H1 (cell line): ENCODE measurements at regions not wholly inside any gene's neighbourhood (a gene's known extent, or its start where the extent isn't known, plus 50 kb on each side); places are given as distances from the start of the nearest gene placed in this dataset.

ENCODE experiments used
- CTCF ChIA-PET: fragments of 300-600 bp; sonication (Branson Sonifier 250); formaldehyde crosslinking; loops from one replicate; lab custom pipeline; 2021; ENCODE audit not compliant: partially characterized antibody; lab: Charles Lee
- POLR2A ChIA-PET: fragments of 300-600 bp; sonication (Branson Sonifier 250); formaldehyde crosslinking; loops from one replicate; lab custom pipeline; 2021; ENCODE audit warnings: inconsistent platforms; ENCODE audit not compliant: partially characterized antibody; lab: Charles Lee
- DNase-seq, 2 experiments: peaks; one replicate each; pipeline versions ENCODE4 v3.0.0 to v3.0.0-alpha.2; 2010 to 2022; ENCODE audit warnings: low spot score in 2 of 2, low read depth in 1 of 2, mixed read lengths in 1 of 2
- FAIRE-seq: peaks from 2 replicates; lab custom pipeline; 2011; peaks lifted over from hg19 to GRCh38; lab: Jason Lieb, UNC
- H2AFZ ChIP-seq: 2 replicates; pipeline ENCODE4 v1.8.1; 2012; ENCODE audit warnings: low read length, inconsistent platforms
- H2AK5ac ChIP-seq: 2 replicates; pipeline ENCODE4 v1.6.1; 2013; ENCODE audit warnings: low read depth, low read length
- H2BK120ac ChIP-seq: replicated peaks from 2 replicates; pipeline ENCODE3; 2013; ENCODE audit warnings: low read depth, low read length, inconsistent platforms
- H2BK12ac ChIP-seq: 2 replicates; pipeline ENCODE4 v1.6.1; 2013; ENCODE audit warnings: low read depth, low read length
- H2BK15ac ChIP-seq: 2 replicates; pipeline ENCODE4 v1.6.1; 2013; ENCODE audit warnings: low read length
- H2BK20ac ChIP-seq: 2 replicates; pipeline ENCODE4 v1.6.1; 2013; ENCODE audit warnings: low read length
- H2BK5ac ChIP-seq: 2 replicates; pipeline ENCODE4 v1.6.1; 2013; ENCODE audit warnings: low read depth, low read length
- H3K14ac ChIP-seq: 2 replicates; pipeline ENCODE4 v1.6.1; 2013; ENCODE audit warnings: inconsistent platforms; ENCODE audit not compliant: insufficient read length
- H3K18ac ChIP-seq: 2 replicates; pipeline ENCODE4 v1.6.1; 2013; ENCODE audit warnings: low read length; ENCODE audit errors: extremely low read depth
- H3K23ac ChIP-seq: 2 replicates; pipeline ENCODE4 v1.6.1; 2013; ENCODE audit warnings: inconsistent platforms; ENCODE audit not compliant: insufficient read length
- H3K23me2 ChIP-seq: 2 replicates; pipeline ENCODE4 v1.6.1; 2013; ENCODE audit warnings: low read depth, low read length
- H3K27ac ChIP-seq: 2 replicates; pipeline ENCODE4 v1.6.1; 2011; ENCODE audit warnings: low read depth, low read length, inconsistent platforms
- H3K27me3 ChIP-seq, 4 experiments: replicated peaks in 1 of 4; 1 replicate in 1 of 4; 2 replicates in 3 of 4; pipeline versions ENCODE4 v1.6.1 to v1.8.1; 2011 to 2013; ENCODE audit warnings: low read length in 3 of 4, mild to moderate bottlenecking in 3 of 4, inconsistent platforms in 2 of 4, mixed read lengths in 2 of 4, moderate library complexity in 1 of 4; ENCODE audit not compliant: control insufficient read depth in 3 of 4, insufficient read depth in 3 of 4; ENCODE audit errors: extremely low read depth in 1 of 4
- H3K36me3 ChIP-seq, 4 experiments: 2 replicates each; pipeline versions ENCODE4 v1.6.1 to v1.8.1; 2011 to 2013; ENCODE audit warnings: mild to moderate bottlenecking in 4 of 4, low read length in 3 of 4, moderate library complexity in 2 of 4, control low read depth in 1 of 4, inconsistent platforms in 1 of 4; ENCODE audit not compliant: insufficient read depth in 4 of 4, control insufficient read depth in 2 of 4
- H3K4ac ChIP-seq: replicated peaks from 2 replicates; pipeline ENCODE3; 2013; ENCODE audit warnings: low read length, low read depth, mixed read lengths, inconsistent platforms; ENCODE audit not compliant: insufficient read length
- H3K4me1 ChIP-seq, 4 experiments: replicated peaks in 1 of 4; 1 replicate in 1 of 4; 2 replicates in 3 of 4; pipeline versions ENCODE4 v1.6.1 to v1.8.1; 2011 to 2013; ENCODE audit warnings: low read length in 3 of 4, inconsistent platforms in 2 of 4, mixed read lengths in 1 of 4; ENCODE audit not compliant: insufficient read depth in 4 of 4, control insufficient read depth in 3 of 4
- H3K4me2 ChIP-seq, 2 experiments: 2 replicates each; pipeline versions ENCODE4 v1.6.1 to v1.8.1; 2011 to 2013; ENCODE audit warnings: low read depth in 2 of 2, low read length in 2 of 2, control low read depth in 1 of 2, inconsistent platforms in 1 of 2, mild to moderate bottlenecking in 1 of 2; ENCODE audit not compliant: insufficient read depth in 1 of 2
- H3K4me3 ChIP-seq, 4 experiments: fragments of 200-600, 300-600 bp in 1 of 4; sonication (generic), shearing (Covaris generic), sonication (Bioruptor Twin) in 1 of 4; 2 replicates each; pipeline versions ENCODE4 v1.5.1 to v1.8.1; 2011 to 2016; ENCODE audit warnings: low read length in 4 of 4, low read depth in 3 of 4, control low read depth in 2 of 4, inconsistent platforms in 2 of 4, mild to moderate bottlenecking in 2 of 4, mixed read lengths in 1 of 4, moderate library complexity in 1 of 4; ENCODE audit not compliant: insufficient read depth in 2 of 4; ENCODE audit errors: extremely low read depth in 1 of 4
- H3K56ac ChIP-seq: replicated peaks from 2 replicates; pipeline ENCODE3; 2013; ENCODE audit warnings: low read depth, mild to moderate bottlenecking, mixed read lengths, low read length, inconsistent platforms; ENCODE audit not compliant: insufficient read length
- H3K79me1 ChIP-seq: 2 replicates; pipeline ENCODE4 v1.6.1; 2013; ENCODE audit warnings: low read depth, low read length, control low read depth
- H3K79me2 ChIP-seq, 2 experiments: 2 replicates each; pipeline versions ENCODE4 v1.6.1 to v1.8.1; 2012 to 2013; ENCODE audit warnings: low read length in 2 of 2, mild to moderate bottlenecking in 2 of 2, inconsistent platforms in 1 of 2; ENCODE audit not compliant: insufficient read depth in 2 of 2, control insufficient read depth in 1 of 2
- H3K9ac ChIP-seq, 4 experiments: replicated peaks in 1 of 4; 1 replicate in 1 of 4; 2 replicates in 3 of 4; pipeline versions ENCODE4 v1.6.1 to v1.8.1; 2011 to 2013; ENCODE audit warnings: low read depth in 3 of 4, low read length in 3 of 4, control low read depth in 2 of 4, mild to moderate bottlenecking in 2 of 4, moderate library complexity in 2 of 4, inconsistent platforms in 1 of 4; ENCODE audit errors: extremely low read depth in 1 of 4
- H3K9me3 ChIP-seq, 2 experiments: 2 replicates each; pipeline versions ENCODE4 v1.6.1 to v1.8.1; 2012 to 2013; ENCODE audit warnings: mild to moderate bottlenecking in 2 of 2, moderate library complexity in 2 of 2, control low read depth in 1 of 2, inconsistent platforms in 1 of 2, low read depth in 1 of 2, low read length in 1 of 2, mixed read lengths in 1 of 2; ENCODE audit not compliant: insufficient read depth in 2 of 2
- H4K20me1 ChIP-seq, 2 experiments: replicated peaks in 1 of 2; 2 replicates each; pipeline versions ENCODE3 to v1.8.1; 2011 to 2013; ENCODE audit warnings: inconsistent platforms in 2 of 2, low read length in 2 of 2, mild to moderate bottlenecking in 1 of 2; ENCODE audit not compliant: insufficient read depth in 2 of 2, control insufficient read depth in 1 of 2
- H4K5ac ChIP-seq: 2 replicates; pipeline ENCODE4 v1.6.1; 2013; ENCODE audit warnings: low read length, low read depth, mixed read lengths, inconsistent platforms; ENCODE audit not compliant: insufficient read length
- H4K8ac ChIP-seq: 2 replicates; pipeline ENCODE4 v1.8.0; 2013; ENCODE audit warnings: mild to moderate bottlenecking, moderate library complexity, low read length, inconsistent platforms; ENCODE audit not compliant: insufficient read depth; ENCODE audit errors: extremely low read depth
- H4K91ac ChIP-seq: replicated peaks from 2 replicates; pipeline ENCODE3; 2013; ENCODE audit warnings: low read length, mixed read lengths, inconsistent platforms; ENCODE audit not compliant: insufficient read length
- ATF3 ChIP-seq: IDR thresholded peaks from 2 replicates; pipeline ENCODE4 v1.6.1; 2011; ENCODE audit warnings: low read depth, mild to moderate bottlenecking, low read length; ENCODE audit not compliant: insufficient read depth
- CHD1 ChIP-seq: IDR thresholded peaks from 2 replicates; pipeline ENCODE4 v1.6.1; 2012; ENCODE audit warnings: low read depth, low read length, improper control_type of control experiment
- CHD2 ChIP-seq: IDR thresholded peaks from 2 replicates; pipeline ENCODE4 v1.6.1; 2012; ENCODE audit warnings: low read length, improper control_type of control experiment
- EGR1 ChIP-seq: IDR thresholded peaks from 2 replicates; pipeline ENCODE4 v1.6.1; 2011; ENCODE audit warnings: low read depth, low read length, borderline replicate concordance
- GTF2F1 ChIP-seq: IDR thresholded peaks from 2 replicates; pipeline ENCODE4 v1.6.1; 2012; ENCODE audit warnings: low read depth, low read length, improper control_type of control experiment, borderline replicate concordance
- NANOG ChIP-seq: IDR thresholded peaks from 2 replicates; pipeline ENCODE4 v1.6.1; 2011; ENCODE audit warnings: low read length, low read depth, mild to moderate bottlenecking, inconsistent platforms; ENCODE audit not compliant: insufficient read depth, poor library complexity, severe bottlenecking
- POLR2A ChIP-seq, 2 experiments: IDR thresholded peaks; 1 replicate in 1 of 2; 2 replicates in 1 of 2; pipeline ENCODE4 v1.6.1; 2011; ENCODE audit warnings: low read depth in 2 of 2, low read length in 2 of 2, mild to moderate bottlenecking in 2 of 2; ENCODE audit errors: control extremely low read depth in 1 of 2
- POU5F1 ChIP-seq: IDR thresholded peaks from 2 replicates; pipeline ENCODE4 v1.6.1; 2011; ENCODE audit warnings: low read depth, mild to moderate bottlenecking, low read length, moderate library complexity
- RNF2 ChIP-seq: fragments of 200-900, 300-1000 bp; sonication (generic); IDR thresholded peaks from 2 replicates; pipeline ENCODE4 v1.7.1; 2016; ENCODE audit warnings: borderline replicate concordance, low read depth, mild to moderate bottlenecking, antibody characterized with exemption, low read length; ENCODE audit not compliant: poor library complexity, severe bottlenecking; ENCODE audit errors: missing control alignments
- SAP30 ChIP-seq: fragments of 300-600 bp; sonication (generic); IDR thresholded peaks from 2 replicates; pipeline ENCODE4 v1.7.1; 2012; ENCODE audit warnings: low read length, moderate library complexity, mild to moderate bottlenecking, inconsistent platforms; ENCODE audit not compliant: insufficient read depth, insufficient replicate concordance
- SP1 ChIP-seq: IDR thresholded peaks from 2 replicates; pipeline ENCODE4 v1.6.1; 2011; ENCODE audit warnings: low read depth, low read length
- SRF ChIP-seq: IDR thresholded peaks from 2 replicates; pipeline ENCODE4 v1.6.1; 2011; ENCODE audit warnings: mild to moderate bottlenecking, low read depth, low read length, moderate library complexity
- SUZ12 ChIP-seq: fragments of 200-600 bp; sonication (generic); IDR thresholded peaks from 2 replicates; pipeline ENCODE4 v1.6.1; 2012; ENCODE audit warnings: mild to moderate bottlenecking, inconsistent platforms, low read length, moderate library complexity, mixed read lengths
- TCF12 ChIP-seq: IDR thresholded peaks from 2 replicates; pipeline ENCODE4 v1.6.1; 2011; ENCODE audit warnings: low read depth, mild to moderate bottlenecking, low read length
- WGBS, 2 experiments: shearing (Covaris generic) in 1 of 2; methylation state at CpG; one replicate each; pipeline versions ENCODE4 v1.1.6 to v1.1.7; 2013 to 2015; ENCODE audit warnings: low lambda C conversion rate in 2 of 2, mixed read lengths in 2 of 2, inconsistent platforms in 1 of 2, low coverage in 1 of 2, missing lambda C conversion rate in 1 of 2; ENCODE audit not compliant: insufficient replicate concordance in 2 of 2, insufficient coverage in 1 of 2, insufficient read length in 1 of 2; ENCODE audit errors: extremely low coverage in 1 of 2, missing lambda C conversion rate in 1 of 2; 5-methylcytosine and 5-hydroxymethylcytosine counted together

- Histone ChIP-seq H3K4me1 (no peaks in the 10 kb centered on the region), H3K9me3 (no peaks in the 10 kb centered on the region), H4K91ac (no peak overlapping the region), H2AK5ac (no peak overlapping the region), H3K27me3 (no peaks in the 10 kb centered on the region), H2AFZ (no peak overlapping the region), H2BK120ac (no peak overlapping the region), H2BK5ac (no peak overlapping the region), H2BK15ac (no peak overlapping the region), H3K14ac (no peak overlapping the region), H3K56ac (no peak overlapping the region), H3K27ac (no peak overlapping the region), H2BK20ac (no peak overlapping the region), H3K18ac (no peak overlapping the region), H4K20me1 (no peaks in the 10 kb centered on the region), H3K23ac (no peak overlapping the region), H3K23me2 (no peaks in the 10 kb centered on the region), H4K8ac (no peak overlapping the region), H3K79me1 (no peaks in the 10 kb centered on the region), H2BK12ac (no peak overlapping the region), H3K36me3 (no peaks in the 10 kb centered on the region), H3K4ac (no peak overlapping the region), H3K9ac (no peak overlapping the region), H3K4me3 (no peak overlapping the region), H4K5ac (no peak overlapping the region), H3K4me2 (no peak overlapping the region), H3K79me2 (no peaks in the 10 kb centered on the region)
- ChIA-PET POLR2A (no interaction called here), CTCF (interaction anchor here (0.7 to 1.9 kb wide), 2 partner anchors 10 to 315 kb away, joined by 4 read pairs; no protein-coding TSS in a partner anchor)
- TF ChIP-seq NANOG = no peak
- no peak for TF ChIP-seq POU5F1
- TF ChIP-seq CHD2 = no peak
- no peak for TF ChIP-seq ATF3
- no peak for TF ChIP-seq RNF2
- TF ChIP-seq SRF = no peak
- TF ChIP-seq SUZ12 = no peak
- TF ChIP-seq SAP30 = no peak
- TF ChIP-seq EGR1 = no peak
- no peak for TF ChIP-seq GTF2F1
- TF ChIP-seq SP1 = no peak
- TF ChIP-seq POLR2A (IDR thresholded peaks at IDR 0.05; ENCODE audit: control extremely low read depth in 1 of 2, low read depth in 2 of 2, low read length in 2 of 2) = no peak
- TF ChIP-seq TCF12 = no peak
- no peak for TF ChIP-seq CHD1
- WGBS, 2 experiments = 83% methylated on average over 1 of the region's 1 CpG; no CpG with 5 or more reads in 1 of the 2 experiments
- no peak for DNase-seq
- FAIRE-seq = no peak
Measured at GRCh38 chr3:148020861-148021260, 611.7 kb downstream of the ZIC1 start.
